ENCODE measurements at regions not wholly inside any gene's neighbourhood (a gene's known extent, or its start where the extent isn't known, plus 50 kb on each side); places are given as distances from the start of the nearest gene placed in this dataset.

DNA sequence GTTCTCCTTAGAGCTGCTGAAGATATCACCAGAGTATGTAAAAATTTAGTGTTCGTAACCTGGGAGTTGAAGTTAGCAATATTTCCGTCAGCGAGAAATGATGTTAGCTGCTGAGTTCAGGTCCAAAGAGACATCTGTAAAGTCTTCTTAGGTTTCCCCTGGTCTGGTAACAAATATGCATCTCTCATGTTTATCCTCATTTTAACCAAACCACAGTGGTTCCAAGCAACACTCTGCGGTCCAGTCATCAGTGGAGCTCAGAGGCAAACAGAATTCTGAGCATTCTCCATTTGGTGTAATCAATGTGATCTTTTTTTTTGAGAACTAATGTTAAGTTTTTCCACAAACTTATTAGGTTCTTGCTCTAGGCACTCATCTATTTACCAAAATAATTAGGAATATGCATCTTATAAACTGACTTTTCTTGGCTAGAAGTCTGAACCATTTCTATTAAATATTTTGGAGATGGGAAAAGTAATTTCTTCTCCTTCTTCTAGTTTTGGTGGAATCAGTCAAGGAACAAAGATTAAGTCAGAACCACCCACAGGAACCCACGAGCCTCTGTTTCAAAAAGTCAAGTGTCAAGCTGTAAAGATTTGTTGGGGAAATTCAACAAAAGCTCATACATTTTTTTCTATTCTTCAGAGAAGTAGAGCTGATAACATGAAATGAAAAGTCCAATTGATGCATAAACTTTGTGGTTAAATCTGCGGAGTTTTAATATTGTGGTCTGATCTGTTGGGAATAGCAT lies 64.7 kb downstream of the IFNG start:
- Histone ChIP-seq H3K56ac (ENCODE audit: insufficient read length, low read depth, low read length) (no peak overlapping the region), H2BK15ac (ENCODE audit: low read depth, low read length) (no peak overlapping the region), H3K23ac (ENCODE audit: insufficient read length, low read depth, low read length) (no peak overlapping the region), H4K91ac (ENCODE audit: insufficient read length, low read depth, low read length) (no peak overlapping the region), H3K18ac (ENCODE audit: insufficient read length, low read depth, low read length) (no peak overlapping the region), H2AK5ac (ENCODE audit: insufficient read length, low read length) (no peak overlapping the region), H2AFZ (ENCODE audit: low read length) (no peak overlapping the region), H2BK12ac (ENCODE audit: insufficient read length, low read depth, low read length) (no peak overlapping the region), H4K5ac (ENCODE audit: insufficient read length, low read depth, low read length) (no peak overlapping the region), H3T11ph (ENCODE audit: low read length) (no peak overlapping the region), H3K9ac (ENCODE audit: extremely low read depth, insufficient read length, low read length) (no peak overlapping the region), H3K4me1 (ENCODE audit: insufficient read depth, low read length) (no peaks in the 10 kb centered on the region; the same call in 1 of the 2 replicates), H2BK120ac (ENCODE audit: low read depth, low read length, poor library complexity, severe bottlenecking) (no peak overlapping the region), H3K23me2 (ENCODE audit: insufficient read length, low read depth, low read length, poor library complexity, severe bottlenecking) (no peaks in the 10 kb centered on the region), H3K9me3 (ENCODE audit: control insufficient read depth, low read depth, low read length) (no peaks in the 10 kb centered on the region), H3K4ac (ENCODE audit: low read depth, low read length) (no peak overlapping the region), H3K79me1 (ENCODE audit: insufficient read depth, low read depth, low read length, poor library complexity, severe bottlenecking) (no peaks in the 10 kb centered on the region), H3K79me2 (ENCODE audit: insufficient read depth, low read length) (no peaks in the 10 kb centered on the region), H3K4me2 (ENCODE audit: insufficient read depth, insufficient read length, low read length) (no peak overlapping the region), H4K20me1 (ENCODE audit: control insufficient read depth, insufficient read depth, insufficient read length) (no peaks in the 10 kb centered on the region), H3K14ac (ENCODE audit: insufficient read depth, low read length) (no peak overlapping the region), H2BK20ac (ENCODE audit: low read depth, low read length, poor library complexity, severe bottlenecking) (no peak overlapping the region), H3K27me3 (ENCODE audit: insufficient read depth, low read length) (no peaks in the 10 kb centered on the region), H2BK5ac (ENCODE audit: insufficient read length, low read length) (no peak overlapping the region), H4K8ac (replicated peaks; ENCODE audit: insufficient read length, low read depth, low read length) (no peak overlapping the region), H3K27ac (ENCODE audit: insufficient read length, low read depth, low read length) (no peak overlapping the region)
- Mint-ChIP-seq H3K4me1 (peaks cover 8 to 11% of the 10 kb centered on the region in 2 experiments), H3K36me3 (ENCODE audit: insufficient read depth in 1 of 3, low read depth in 3 of 3) (peaks cover 0 to 6% (median 0%) of the 10 kb centered on the region in 3 experiments; a peak in 3 of 7 replicates), H3K4me3 (no peak overlapping the region), H3K9me3 (peaks cover 5 to 11% of the 10 kb centered on the region in 2 experiments), H3K27me3 (ENCODE audit: low read depth) (no peaks in the 10 kb centered on the region), H3K27ac (no peak overlapping the region)
- DNase-seq, result no peak
- no CpG with 5 or more reads among the region's 6 CpGs for WGBS (ENCODE audit: extremely low coverage, insufficient read length, low lambda C conversion rate)
- TF ChIP-seq, protein P1, sequence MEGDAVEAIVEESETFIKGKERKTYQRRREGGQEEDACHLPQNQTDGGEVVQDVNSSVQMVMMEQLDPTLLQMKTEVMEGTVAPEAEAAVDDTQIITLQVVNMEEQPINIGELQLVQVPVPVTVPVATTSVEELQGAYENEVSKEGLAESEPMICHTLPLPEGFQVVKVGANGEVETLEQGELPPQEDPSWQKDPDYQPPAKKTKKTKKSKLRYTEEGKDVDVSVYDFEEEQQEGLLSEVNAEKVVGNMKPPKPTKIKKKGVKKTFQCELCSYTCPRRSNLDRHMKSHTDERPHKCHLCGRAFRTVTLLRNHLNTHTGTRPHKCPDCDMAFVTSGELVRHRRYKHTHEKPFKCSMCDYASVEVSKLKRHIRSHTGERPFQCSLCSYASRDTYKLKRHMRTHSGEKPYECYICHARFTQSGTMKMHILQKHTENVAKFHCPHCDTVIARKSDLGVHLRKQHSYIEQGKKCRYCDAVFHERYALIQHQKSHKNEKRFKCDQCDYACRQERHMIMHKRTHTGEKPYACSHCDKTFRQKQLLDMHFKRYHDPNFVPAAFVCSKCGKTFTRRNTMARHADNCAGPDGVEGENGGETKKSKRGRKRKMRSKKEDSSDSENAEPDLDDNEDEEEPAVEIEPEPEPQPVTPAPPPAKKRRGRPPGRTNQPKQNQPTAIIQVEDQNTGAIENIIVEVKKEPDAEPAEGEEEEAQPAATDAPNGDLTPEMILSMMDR (conservative IDR thresholded peaks at IDR 0.05), result no peak
